ENCODE measurements at regions not wholly inside any gene's neighbourhood (a gene's known extent, or its start where the extent isn't known, plus 50 kb on each side); places are given as distances from the start of the nearest gene placed in this dataset.

- in situ Hi-C loops (cut with HindIII; ENCODE audit: low sequenced_read_pairs): loop anchor here (10.0 to 25.0 kb wide), 2 partner anchors 215 to 802 kb away; no protein-coding TSS in a partner anchor
Observed at GRCh38 chr10:4546931-4547330, 279.1 kb upstream of the AKR1E2 start.

DNA sequence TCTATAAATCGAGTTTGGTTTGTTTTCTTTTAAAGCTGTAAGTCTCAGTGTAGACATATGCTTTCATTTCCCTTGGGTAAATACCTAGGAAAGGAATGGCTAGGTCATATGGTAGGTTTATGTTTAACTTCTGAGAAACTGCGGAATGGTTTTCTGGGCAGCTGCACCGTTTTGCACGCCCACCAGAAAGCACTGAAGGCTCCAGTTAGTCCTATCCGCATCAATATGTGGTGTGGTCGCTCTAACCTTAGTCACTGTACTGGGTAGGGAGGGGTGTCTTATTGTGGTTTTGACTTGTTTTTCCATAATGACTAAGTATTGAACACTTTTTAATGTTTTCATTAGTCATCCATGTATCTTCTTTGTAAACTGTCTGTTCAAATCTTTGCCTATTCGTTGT is 279.5 kb upstream of the AKR1E2 start:
- in situ Hi-C loops (cut with HindIII; ENCODE audit: low sequenced_read_pairs): loop anchor here (10.0 to 25.0 kb wide), 2 partner anchors 216 to 802 kb away; no protein-coding TSS in a partner anchor

DNA sequence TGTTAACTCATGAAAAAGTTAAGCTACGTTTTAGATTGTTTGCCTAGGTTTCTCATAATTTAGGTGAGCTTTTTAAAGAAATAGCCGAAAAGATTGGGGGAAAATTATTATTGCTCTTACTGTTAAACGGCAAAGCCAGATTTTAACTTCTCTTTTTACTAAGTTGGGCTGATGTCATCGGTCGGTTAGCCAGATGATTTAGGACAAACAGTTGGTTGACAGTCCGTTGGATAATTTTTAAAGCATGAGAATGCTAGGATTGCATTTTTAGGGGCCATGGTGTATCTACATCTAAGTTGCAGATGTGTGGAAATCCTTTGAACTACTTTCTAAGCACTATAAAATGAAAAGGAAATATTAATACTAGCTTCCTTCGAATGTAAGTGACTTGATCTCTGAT is 280.9 kb upstream of the AKR1E2 start:
- in situ Hi-C loops (cut with HindIII; ENCODE audit: low sequenced_read_pairs): loop anchor here (10.0 to 25.0 kb wide), 2 partner anchors 217 to 800 kb away; no protein-coding TSS in a partner anchor

- in situ Hi-C loops (cut with HindIII; ENCODE audit: low sequenced_read_pairs): loop anchor here (10.0 to 25.0 kb wide), 2 partner anchors 218 to 799 kb away; no protein-coding TSS in a partner anchor
Observed at GRCh38 chr10:4543938-4544533, 282.0 kb upstream of the AKR1E2 start.

DNA sequence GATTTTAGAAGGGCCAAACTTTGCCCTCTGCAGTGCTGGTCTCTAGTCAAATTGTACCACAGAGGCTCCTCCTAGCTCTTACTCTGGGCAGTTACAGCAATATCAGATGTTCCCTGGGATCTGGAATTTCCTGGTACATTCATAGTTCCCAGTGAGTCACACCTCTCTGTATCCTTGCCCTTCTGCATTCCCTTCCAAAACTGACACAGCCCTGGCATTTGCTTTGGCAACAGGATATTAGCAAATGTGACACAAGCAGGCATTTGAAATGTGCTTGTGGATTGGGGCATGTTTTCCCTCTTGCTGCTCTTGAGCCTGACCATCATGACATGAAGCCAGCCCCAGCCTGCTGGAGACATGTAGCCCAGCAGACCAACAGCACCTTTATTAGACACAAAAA is 284.7 kb upstream of the AKR1E2 start:
- in situ Hi-C loops (cut with HindIII; ENCODE audit: low sequenced_read_pairs): loop anchor here (10.0 to 25.0 kb wide), 2 partner anchors 221 to 796 kb away; no protein-coding TSS in a partner anchor

- in situ Hi-C loops (cut with HindIII; ENCODE audit: low sequenced_read_pairs): loop anchor here (25.0 kb wide), 1 partner anchor 224 kb away; no protein-coding TSS in a partner anchor
Observed at GRCh38 chr10:4538016-4538415, 288.0 kb upstream of the AKR1E2 start.

GRCh38 chr10:4535521-4535920 is 290.5 kb upstream of the AKR1E2 start:
- in situ Hi-C loops (cut with HindIII; ENCODE audit: low sequenced_read_pairs): loop anchor here (25.0 kb wide), 1 partner anchor 227 kb away; no protein-coding TSS in a partner anchor

DNA sequence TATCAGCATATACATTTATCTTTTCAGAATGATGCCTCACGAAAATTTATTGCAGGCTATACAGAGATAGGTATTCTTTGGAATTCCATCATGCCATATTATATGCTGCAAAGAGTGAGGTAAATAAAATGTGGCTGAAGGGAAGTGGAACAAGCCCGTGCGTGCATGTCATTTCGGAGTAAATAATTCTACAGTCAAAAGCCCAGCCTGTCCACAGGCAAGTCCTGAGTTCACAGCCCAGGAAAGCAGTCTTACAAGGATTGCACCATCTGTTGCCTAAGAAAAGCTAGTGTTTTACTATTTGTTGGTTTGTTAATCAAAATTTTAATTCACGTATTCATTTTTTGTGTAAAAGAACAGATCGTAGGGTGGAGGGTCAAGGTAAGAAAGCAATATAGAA is 292.4 kb upstream of the AKR1E2 start:
- in situ Hi-C loops (cut with HindIII; ENCODE audit: low sequenced_read_pairs): loop anchor here (25.0 kb wide), 1 partner anchor 229 kb away; no protein-coding TSS in a partner anchor

DNA sequence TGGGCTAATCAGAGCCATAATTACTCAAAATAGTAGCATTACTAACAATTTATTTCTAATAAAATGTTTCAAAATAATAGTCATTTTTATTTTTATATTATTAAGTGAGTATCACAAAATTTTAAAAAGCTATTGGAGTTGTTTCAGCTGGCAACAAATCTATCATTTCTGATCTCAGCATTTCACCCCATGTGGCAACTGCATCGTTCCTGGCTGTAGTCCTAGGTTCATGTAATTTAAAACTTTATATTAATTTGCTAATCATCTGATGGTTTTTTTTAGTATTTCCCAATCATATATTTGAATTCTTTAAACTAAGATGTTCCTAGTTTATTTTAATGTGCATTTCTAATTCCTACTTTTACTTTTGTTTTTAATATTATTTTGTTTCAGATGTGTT is 293.0 kb upstream of the AKR1E2 start:
- in situ Hi-C loops (cut with HindIII; ENCODE audit: low sequenced_read_pairs): loop anchor here (25.0 kb wide), 1 partner anchor 229 kb away; no protein-coding TSS in a partner anchor

DNA sequence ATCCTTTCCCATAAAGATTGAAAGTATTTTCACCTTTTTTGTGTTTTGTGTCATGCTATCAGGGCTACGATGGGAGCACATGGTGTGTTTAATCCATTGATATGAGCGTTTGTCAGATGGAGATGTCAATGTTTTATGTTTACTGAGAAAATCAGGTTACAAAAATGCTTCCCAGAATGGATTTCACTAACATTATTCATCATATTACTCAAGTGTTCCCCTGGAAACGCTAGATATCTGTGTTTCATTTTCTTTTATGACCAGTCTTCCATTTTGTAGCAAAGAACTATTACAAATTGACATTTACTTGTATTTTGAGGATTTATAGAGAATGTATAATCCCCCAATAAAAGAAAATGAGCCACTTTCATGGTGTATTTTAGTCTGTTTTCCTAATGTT is 293.5 kb upstream of the AKR1E2 start:
- in situ Hi-C loops (cut with HindIII; ENCODE audit: low sequenced_read_pairs): loop anchor here (25.0 kb wide), 1 partner anchor 230 kb away; no protein-coding TSS in a partner anchor

DNA sequence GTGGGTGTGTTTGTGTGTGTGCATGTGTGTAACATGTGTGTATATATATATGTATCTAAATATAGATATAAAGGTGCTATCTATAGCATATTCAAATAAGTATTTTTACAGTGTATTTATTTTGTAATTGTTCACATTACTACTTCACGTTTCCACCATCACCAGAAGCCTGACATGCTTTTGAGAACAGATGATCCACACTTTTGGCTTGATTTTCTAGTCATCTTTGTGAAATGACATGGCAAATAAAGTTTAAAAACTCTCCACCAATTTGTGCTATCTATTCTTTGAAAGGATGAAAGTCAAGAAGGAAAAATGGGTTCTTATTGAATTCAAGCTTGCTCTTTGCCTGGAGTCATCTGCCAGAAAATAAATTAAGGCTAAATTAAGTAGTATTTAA is 294.0 kb upstream of the AKR1E2 start:
- in situ Hi-C loops (cut with HindIII; ENCODE audit: low sequenced_read_pairs): loop anchor here (25.0 kb wide), 1 partner anchor 230 kb away; no protein-coding TSS in a partner anchor

DNA sequence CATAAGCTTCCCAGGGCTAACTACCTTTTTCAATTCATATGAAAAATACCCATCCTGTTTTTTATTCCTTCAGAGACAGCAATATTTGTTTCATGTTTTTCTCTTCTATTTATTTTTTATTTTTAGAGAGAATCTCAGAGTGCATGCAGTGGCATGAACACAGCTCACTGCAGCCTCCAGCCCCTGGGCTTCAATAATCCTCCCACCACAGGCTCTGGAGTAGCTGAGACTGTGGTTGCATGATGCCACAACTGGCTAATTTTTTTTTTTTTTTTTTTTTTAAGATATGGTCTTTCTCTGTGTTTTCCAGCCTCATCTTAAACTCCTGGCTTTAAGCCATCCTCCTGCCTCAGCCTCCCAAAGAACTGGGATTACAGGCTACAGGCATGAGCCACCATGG is 296.7 kb upstream of the AKR1E2 start:
- in situ Hi-C loops (cut with HindIII; ENCODE audit: low sequenced_read_pairs): loop anchor here (5.0 to 25.0 kb wide), 2 partner anchors 83 to 233 kb away; no protein-coding TSS in a partner anchor

GRCh38 chr10:4527281-4527970 is 298.6 kb upstream of the AKR1E2 start:
- in situ Hi-C loops (cut with HindIII; ENCODE audit: low sequenced_read_pairs): loop anchor here (5.0 to 25.0 kb wide), 2 partner anchors 85 to 235 kb away; no protein-coding TSS in a partner anchor

DNA sequence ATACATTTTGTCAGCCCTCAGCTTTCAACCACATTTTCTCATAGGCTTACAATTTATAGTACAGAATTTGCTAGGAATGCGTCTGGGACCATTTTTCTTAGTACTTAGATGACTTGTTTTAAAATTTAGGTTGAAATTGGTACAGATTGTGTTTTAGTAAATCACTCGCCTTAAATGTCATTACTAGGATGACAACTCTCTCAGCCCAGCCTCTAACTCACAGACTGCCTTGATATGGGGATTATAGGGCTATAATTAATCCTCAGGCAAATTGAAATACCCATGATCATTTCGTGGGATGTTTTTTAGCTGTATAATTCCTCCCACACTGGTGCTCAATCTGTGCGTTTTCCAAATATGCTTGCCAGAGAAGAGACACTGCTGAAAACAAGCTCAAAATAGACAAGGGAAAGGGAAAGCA is 299.7 kb upstream of the AKR1E2 start:
- in situ Hi-C loops (cut with HindIII; ENCODE audit: low sequenced_read_pairs): loop anchor here (5.0 to 25.0 kb wide), 2 partner anchors 86 to 236 kb away; no protein-coding TSS in a partner anchor

GRCh38 chr10:4525103-4525502 is 300.9 kb upstream of the AKR1E2 start:
- in situ Hi-C loops (cut with HindIII; ENCODE audit: low sequenced_read_pairs): loop anchor here (5.0 to 25.0 kb wide), 2 partner anchors 87 to 237 kb away; no protein-coding TSS in a partner anchor

GRCh38 chr10:4522296-4523000 is 303.6 kb upstream of the AKR1E2 start:
- in situ Hi-C loops (cut with HindIII; ENCODE audit: low sequenced_read_pairs): no loop called here

DNA sequence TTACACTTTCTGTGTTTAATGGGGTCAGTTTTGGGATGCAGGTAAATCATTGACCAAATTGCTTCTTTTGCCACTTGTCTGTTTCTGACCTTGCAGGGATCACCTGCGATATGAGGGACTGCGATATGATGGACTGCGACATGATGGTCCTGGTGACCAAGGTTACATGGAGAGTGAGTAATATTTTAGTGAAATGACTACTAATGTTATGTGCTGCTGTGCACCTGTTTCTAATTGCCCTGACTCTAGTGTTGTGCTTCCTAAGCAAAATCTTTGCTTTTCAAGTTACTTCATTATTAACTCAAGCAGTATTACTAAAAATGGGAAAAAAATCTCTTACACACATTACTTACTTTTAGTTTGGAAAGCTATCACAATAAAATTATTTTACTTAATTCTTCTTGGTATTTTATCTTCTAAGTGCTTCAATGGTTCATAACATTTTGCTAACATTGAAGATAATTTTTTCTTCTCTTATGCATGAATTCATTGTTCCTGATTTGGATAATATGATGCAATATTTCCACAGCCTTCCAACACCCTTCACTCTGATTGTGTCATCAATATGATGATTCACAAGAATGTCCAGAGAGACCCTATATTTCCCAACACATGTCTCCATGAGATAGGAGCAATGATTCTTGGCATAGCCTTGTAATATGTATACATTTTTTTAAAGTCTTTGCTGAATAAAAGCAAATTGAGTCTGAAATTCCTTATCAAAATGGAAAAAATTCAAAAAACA is 306.2 kb upstream of the AKR1E2 start:
- in situ Hi-C loops (cut with HindIII; ENCODE audit: low sequenced_read_pairs): loop anchor here (5.0 kb wide), 1 partner anchor 137 kb away; no protein-coding TSS in a partner anchor

DNA sequence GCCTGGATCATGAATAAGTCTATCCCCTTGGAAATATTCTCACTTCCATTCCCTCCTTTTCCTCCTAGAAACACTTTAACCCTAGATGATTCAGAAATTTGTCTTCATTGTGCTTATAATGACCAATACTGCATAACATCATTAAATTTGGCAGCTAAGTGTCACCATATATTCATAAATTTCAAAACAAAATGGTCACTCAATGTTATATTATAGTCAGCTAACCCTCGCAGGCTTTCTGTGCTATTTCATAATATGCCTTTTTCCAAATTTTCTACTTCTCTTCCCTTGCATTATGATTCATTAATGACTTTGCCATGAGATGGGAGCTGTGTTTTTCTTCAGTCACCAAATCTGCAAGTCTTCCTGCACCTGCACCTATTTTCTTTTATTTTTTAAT is 308.3 kb upstream of the AKR1E2 start:
- in situ Hi-C loops (cut with HindIII; ENCODE audit: low sequenced_read_pairs): loop anchor here (5.0 kb wide), 1 partner anchor 140 kb away; no protein-coding TSS in a partner anchor

- in situ Hi-C loops (cut with HindIII; ENCODE audit: low sequenced_read_pairs): loop anchor here (5.0 kb wide), 1 partner anchor 142 kb away; no protein-coding TSS in a partner anchor
Observed at GRCh38 chr10:4515721-4516120, 310.3 kb upstream of the AKR1E2 start.
